Left renal cortex interstitium (tissue), 4 donors: ENCODE measurements at regions not wholly inside any gene's neighbourhood (a gene's known extent, or its start where the extent isn't known, plus 50 kb on each side); places are given as distances from the start of the nearest gene placed in this dataset.
"Not testable (repeated sequence)": the region's sequence is repeated elsewhere in the genome, so short reads cannot be mapped to it uniquely, and the experiment has no call there.

Source experiments
- DNase-seq, 4 donors: peaks; one replicate each; pipeline ENCODE4 v3.0.0-alpha.2; 2013; ENCODE audit warnings: low read depth in 4 of 4, low spot score in 2 of 4, missing footprints in 1 of 4

- DNase-seq = no peak
Measured at GRCh38 chr6:2611092-2611491, 139.6 kb downstream of the MYLK4 start.

DNA sequence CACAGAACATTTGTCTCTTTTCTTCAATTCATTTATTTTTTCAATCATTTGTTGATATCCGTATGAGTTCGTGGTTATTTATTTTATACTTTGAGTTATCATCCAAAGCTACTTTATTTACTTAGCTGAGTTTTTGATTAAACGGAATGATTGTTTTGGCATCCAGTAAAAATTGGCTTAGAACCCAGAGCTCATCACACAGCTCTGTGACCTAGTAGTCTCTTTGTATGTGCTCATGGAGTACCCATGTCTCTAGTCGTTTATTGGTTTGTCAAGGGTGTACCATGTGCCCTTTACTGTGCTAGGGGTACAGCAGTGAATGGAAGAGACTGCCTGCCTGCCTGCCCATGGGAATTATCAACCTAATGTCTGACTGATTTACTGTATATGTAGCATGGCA is 142.2 kb downstream of the MYLK4 start:
- no peak for DNase-seq

DNA sequence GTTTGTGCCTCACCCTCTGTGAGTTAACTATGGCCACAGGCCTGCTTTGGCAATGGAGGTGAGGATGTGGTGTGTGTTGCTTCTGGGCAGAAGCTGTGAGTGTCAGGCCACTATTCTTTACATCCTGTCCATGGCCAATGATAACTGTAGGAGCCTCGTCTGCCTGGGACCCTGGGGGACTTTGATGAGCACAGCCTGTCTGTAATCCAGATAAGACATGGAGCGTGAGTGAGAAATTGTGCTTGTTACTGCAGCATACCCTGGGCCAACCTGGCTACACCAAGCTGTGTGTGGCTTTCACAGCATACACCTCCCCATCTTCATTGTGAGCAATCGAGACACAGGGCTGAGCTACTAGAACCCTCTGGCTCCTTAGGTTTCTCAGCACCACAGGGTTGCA is 150.4 kb downstream of the MYLK4 start:
- DNase-seq = no peak

DNA sequence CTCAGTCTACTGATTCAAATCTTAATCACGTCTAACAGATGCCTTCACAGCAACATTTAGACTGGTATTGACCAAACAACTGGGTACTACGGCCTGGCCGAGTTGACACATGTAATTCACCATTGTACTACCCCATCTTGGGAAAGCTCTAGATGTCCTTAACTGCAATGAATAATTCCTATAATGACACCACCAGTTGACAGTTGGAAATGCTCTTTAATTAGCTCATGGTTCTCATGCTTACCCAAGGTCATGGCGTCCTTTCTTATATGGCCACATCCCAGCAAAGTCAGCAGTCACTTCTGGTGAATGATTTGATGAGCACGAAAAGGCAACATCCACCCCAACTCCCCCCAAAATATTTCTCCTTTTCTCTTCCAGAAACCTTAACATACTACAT is 150.9 kb downstream of the MYLK4 start:
- no peak for DNase-seq

- no peak for DNase-seq
Measured at GRCh38 chr6:2598867-2599266, 151.9 kb downstream of the MYLK4 start.

GRCh38 chr6:2597991-2598390 is 152.7 kb downstream of the MYLK4 start:
- DNase-seq = no peak

GRCh38 chr6:2597457-2597856 is 153.3 kb downstream of the MYLK4 start:
- DNase-seq = not testable (repeated sequence)

GRCh38 chr6:2596222-2596621 is 154.5 kb downstream of the MYLK4 start:
- no peak for DNase-seq

DNA sequence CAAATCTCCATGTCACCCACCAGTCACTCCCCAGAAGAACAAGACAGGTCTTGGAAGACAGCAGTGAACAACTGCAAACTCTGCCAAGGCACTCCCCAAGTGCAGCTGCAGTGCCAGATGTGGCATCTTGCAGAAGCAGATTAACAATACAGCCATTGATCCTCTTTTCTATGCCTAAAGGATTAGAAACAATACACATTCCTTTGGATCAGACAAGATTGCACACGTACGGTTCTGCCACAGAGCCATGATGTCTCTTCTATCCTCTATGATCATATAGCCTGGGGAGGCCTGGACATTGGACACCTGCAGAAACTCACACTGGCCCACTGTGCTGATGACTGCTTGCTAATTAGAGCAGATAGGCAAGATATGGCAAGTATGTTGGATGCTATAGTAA is 155.9 kb downstream of the MYLK4 start:
- no peak for DNase-seq

- no peak for DNase-seq
Measured at GRCh38 chr6:2593167-2593566, 157.6 kb downstream of the MYLK4 start.

DNA sequence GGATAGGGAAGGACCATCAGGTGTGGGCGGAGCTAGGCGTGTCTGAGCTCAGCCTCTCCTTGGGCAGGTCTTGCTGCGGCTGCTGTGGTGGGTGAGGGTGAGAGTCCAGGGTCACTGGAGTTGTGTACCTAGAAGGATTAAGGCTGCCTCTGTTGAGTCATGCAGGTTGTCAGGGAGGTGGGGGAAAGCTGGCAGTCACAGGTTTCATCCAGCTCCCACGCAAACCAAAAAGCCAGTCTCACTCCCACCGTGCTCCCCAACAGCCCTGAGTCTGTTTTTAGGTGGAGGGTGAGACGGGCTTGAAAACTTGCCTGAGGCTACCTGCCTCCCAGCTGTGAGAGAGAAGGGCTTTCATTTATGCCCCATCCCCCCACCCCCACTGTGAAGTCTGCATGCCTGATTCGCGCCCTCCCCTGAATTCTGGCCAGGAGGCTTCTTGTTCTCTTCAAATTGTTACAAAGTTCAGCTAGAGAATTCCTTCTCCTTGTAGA is 161.5 kb downstream of the MYLK4 start:
- DNase-seq = no peak

DNA sequence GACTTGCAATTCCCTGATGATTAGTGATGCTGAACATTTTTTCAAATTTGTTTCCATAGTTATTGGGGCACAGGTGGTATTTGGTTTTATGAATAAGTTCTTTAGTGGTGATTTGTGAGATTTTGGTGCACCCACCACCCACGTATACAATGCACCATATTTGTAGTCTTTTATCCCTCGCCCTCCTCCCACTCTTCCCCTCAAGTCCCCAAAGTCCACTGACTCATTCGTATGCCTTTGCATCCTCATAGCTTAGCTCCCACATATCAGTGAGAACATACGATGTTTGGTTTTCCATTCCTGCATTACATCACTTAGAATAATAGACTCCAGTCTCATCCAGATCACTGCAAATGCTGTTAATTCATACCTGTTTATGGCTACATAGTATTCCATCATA is 167.3 kb downstream of the MYLK4 start:
- no peak for DNase-seq

GRCh38 chr6:2582268-2582667 is 168.5 kb downstream of the MYLK4 start:
- DNase-seq = no peak

DNA sequence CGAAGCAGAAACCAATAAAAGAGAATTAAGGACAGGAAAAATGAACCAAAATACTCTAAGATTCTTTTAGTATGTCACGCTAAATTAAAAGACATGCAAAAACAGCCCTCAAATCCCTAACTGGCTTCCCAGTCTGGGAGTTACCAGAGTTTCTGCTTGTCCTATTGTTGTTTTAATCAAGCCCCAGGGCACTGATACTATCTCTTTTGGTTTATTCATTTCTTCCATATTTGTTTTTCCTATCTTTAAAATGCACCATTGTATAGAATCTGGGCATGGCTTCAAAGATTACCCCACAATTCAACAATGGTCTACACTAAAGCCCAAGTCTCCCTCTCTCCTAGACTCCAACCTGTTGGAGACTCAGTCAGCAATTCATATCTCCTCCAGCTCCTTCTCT is 169.1 kb downstream of the MYLK4 start:
- no peak for DNase-seq

GRCh38 chr6:2581011-2581410 is 169.7 kb downstream of the MYLK4 start:
- no peak for DNase-seq

GRCh38 chr6:2579804-2580570 is 170.7 kb downstream of the MYLK4 start:
- DNase-seq = no peak

- no peak for DNase-seq
Measured at GRCh38 chr6:2579241-2579761, 171.4 kb downstream of the MYLK4 start.

GRCh38 chr6:2578767-2579166 is 172.0 kb downstream of the MYLK4 start:
- no peak for DNase-seq

DNA sequence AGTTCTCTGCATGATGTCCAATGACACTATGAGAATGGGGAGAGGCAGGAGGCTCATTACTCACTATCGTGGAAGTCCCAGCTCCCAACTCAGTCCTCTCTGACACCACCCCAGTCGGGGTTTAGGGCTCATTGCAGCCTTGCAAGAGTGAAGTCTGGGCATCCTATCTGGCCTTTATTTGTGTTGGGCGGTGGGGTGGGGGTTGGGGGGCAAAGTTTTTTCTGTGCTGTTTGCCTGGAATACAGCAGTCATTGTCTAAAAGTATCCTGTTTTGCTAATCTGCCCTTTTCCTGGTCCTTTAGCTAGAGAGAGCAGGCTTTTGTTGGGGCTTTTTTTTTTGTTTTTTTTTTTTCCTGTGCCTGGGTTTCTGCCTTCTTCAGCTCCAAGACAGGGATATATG is 174.2 kb downstream of the MYLK4 start:
- no peak for DNase-seq

GRCh38 chr6:2575236-2575635 is 175.5 kb downstream of the MYLK4 start:
- DNase-seq = no peak

- not testable (repeated sequence) for DNase-seq
Measured at GRCh38 chr6:2569420-2569819, 181.3 kb downstream of the MYLK4 start.

DNA sequence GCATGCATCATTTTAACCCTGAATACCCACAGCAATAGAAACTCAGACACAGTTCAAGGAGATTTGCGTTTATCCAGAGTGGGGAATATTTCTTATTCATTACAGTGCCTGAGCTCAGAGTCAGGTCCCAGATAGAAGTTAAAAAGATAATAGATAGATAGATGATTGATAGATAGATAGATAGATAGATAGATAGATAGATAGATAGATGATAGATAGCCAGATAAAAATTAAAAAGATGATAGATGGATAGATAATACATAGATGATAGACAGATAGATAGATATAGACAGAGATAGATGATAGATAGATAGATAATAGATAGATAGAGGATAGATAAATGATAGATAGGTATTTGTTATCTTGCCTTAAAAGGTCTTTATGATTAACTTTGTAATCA is 184.7 kb downstream of the MYLK4 start:
- DNase-seq = no peak

DNA sequence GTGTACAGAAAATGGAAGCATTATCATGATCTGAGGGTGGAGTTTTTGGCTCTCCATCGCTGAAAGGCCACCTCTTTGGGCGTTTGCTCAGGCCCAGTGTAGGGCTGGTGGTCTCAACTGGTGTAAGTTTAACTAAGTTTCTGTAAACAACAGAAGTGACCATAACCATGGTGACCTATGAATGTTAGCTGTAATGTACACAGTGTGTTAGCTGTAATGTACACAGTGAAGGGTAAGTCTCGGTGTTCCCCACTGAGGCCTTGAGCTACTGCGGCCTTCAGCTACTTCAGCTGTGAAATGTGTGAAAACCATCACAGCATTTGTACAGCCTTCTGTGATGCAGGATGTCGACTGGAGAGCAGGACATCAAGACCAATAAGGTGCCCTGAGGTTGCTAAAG is 185.2 kb downstream of the MYLK4 start:
- DNase-seq = no peak
